ENCODE measurements at regions not wholly inside any gene's neighbourhood (a gene's known extent, or its start where the extent isn't known, plus 50 kb on each side); places are given as distances from the start of the nearest gene placed in this dataset.

- TF ChIP-seq CTCF (IDR thresholded peaks at IDR 0.05) (no peak), POLR2A (IDR thresholded peaks at IDR 0.05) (no peak)
Observed at GRCh38 chr12:59927032-59927431, 331.2 kb downstream of the SLC16A7 start.
